Superior temporal gyrus (tissue), 1 donor: ENCODE measurements at regions not wholly inside any gene's neighbourhood (a gene's known extent, or its start where the extent isn't known, plus 50 kb on each side); places are given as distances from the start of the nearest gene placed in this dataset.

Experiments used
- DNase-seq: peaks from one replicate; pipeline ENCODE4 v3.0.0-alpha.2; 2016; ENCODE audit errors: extremely low spot score

DNA sequence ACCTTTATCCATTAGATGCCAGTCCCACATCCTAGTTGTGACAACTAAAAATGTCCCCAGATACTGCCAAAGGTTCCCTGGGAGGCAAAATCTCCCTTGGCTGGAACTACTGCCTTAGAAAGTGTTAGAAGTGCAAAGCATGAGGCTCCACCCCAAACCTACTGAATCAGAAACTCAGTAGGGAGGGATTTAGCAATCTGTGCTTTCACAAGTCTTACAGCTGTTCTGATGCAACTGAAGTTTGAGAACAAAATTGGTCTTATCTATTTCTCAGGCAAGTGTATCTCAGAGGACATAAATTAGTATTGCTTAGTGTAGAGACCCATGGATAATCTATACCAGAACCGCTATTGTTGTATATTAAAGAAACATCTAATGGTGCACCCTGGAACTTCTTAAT is 70.2 kb downstream of the CLDN1 start:
- DNase-seq = no peak

DNA sequence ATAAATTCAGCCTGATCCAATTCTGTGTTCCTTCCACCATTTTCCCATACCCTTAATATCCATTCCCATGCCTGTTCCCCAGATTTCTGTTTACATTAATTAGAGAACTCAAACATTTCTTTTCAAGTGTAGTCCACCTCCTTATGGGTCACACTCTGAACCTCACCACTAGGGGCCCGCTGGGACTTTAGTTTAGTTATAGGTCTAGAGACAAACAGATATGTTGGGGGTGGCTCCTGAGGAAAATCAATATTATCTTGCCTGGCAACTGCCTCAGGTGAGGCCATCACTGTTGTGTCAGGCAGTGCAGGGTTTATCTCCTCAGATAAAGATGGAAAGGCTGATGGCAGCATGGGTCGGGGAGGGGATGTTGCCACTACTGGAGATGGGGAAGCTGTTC is 72.8 kb downstream of the CLDN1 start:
- no peak for DNase-seq

DNA sequence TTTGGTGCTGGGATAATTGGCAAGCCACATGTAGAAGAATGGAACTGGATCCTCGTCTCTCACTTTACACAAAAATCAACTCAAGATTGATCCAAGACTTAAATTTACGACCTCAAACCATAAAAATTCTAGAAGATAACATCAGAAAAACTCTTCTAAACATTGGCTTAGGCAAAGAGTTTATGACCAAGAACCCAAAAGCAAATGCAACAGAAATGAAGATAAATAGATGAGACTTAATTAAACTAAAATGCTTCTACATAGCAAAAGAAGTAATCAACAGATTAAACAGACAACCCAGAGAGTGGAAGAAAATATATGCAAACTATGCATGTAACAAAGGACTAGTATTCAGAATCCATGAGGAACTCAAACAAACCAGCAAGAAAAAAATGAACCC is 80.1 kb downstream of the CLDN1 start:
- DNase-seq = no peak

DNA sequence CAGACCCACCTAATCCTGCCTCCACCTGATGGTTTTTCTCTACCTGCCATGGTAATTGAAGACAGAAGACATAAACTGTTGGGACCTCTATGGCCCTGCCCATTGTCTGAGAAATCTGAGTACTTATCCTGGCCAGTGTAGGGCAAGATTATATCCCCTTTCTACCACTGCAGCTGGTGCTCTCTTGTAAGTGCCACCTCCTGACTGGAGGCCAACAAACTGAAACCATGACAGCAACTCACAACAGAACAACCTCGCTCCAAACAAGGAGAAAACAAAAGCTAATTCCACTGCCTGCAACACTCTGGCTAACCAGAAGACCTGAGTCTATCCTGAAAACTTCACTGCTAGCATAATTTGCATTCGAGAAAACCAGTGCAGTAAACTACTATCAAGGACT is 82.9 kb downstream of the CLDN1 start:
- no peak for DNase-seq

DNA sequence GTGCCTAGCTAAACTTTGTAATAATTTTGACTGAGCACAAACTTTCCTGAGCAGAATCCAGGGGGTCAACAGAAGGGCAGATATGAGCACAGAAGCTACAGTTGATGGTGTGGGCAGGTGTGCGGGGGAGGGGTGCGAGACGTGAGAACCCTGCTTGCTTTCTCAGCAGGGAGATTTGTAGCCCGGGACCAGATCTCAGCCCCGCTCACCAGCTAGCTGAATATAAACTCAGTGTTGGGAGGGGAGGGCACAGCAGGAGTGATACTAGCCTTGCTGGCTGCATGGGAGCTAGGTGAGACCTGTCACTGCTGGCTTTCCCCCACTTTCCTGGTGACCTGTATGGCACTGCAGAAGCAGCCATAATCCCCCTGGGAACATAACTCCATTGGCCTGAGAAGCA is 83.4 kb downstream of the CLDN1 start:
- DNase-seq = no peak

DNA sequence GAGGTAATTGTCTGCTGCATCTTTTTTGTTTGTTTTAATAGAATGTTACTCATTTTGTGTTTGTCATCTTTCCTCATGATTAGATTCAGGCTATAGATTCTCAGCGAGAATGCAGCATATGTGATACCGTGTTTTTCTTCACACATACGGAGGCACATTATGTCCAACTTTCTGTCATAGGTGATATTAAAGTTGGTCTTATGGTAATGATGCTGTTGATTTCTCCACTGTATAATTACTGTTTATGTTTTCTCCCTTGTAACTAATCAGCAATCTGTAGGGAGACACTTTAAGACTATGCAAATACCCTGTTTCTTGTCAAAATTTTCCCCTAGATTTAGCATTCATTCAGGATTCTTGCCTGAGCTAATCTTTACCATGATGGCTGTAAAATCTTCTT is 87.6 kb downstream of the CLDN1 start:
- DNase-seq = no peak

DNA sequence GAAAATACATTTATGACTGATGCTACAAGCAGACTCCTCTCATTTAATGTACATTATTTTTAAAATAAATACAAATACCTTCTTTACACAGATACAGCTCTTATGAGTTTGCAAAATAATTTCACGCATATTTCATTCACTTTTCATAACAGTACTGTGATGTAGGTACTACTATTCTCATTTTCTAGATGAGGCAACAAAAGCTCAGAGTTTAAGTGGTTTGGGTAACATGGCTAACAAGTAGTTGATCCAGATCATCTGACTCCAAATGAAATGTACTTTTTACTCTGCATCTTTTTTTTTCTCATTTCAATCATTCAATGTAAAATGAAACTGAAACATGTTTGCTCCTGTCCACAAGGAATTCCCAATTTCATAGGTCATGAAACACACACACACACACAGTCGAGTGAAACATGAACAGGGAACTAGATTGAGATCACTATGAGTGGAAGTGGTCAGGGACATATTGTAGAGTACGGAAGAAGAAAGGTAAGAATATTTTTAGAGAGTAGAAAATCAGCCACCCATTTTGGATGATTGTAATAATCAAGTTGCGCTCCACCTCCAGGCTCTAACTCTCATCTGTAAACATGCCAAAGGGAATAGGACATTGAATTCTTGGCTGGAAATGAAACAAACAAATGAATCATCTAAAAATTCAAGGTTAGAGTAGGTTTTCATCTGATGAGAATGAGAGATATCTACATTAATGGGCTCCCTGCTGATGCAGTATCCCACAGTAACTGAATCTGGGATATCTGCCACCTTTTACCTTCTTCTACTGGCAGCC is 92.4 kb downstream of the CLDN1 start:
- DNase-seq = no peak

DNA sequence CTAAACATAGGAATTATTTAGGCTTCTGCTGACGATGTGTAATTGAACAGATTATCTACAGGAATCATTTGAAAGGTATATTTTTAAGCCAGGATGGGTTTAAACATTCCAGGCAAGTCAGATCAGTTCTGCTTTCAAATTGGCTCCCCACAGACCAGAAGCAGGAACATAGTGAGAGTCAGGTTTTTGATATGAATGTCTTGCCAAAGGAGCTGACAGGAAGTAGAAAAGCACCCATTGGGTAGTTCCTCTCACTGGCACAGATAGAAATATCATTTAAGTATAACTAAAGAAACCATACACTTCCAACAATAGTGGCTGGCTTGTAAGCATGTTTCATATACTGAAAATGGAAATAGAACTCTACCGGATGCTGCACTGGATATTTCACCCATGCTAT is 95.2 kb downstream of the CLDN1 start:
- no peak for DNase-seq

DNA sequence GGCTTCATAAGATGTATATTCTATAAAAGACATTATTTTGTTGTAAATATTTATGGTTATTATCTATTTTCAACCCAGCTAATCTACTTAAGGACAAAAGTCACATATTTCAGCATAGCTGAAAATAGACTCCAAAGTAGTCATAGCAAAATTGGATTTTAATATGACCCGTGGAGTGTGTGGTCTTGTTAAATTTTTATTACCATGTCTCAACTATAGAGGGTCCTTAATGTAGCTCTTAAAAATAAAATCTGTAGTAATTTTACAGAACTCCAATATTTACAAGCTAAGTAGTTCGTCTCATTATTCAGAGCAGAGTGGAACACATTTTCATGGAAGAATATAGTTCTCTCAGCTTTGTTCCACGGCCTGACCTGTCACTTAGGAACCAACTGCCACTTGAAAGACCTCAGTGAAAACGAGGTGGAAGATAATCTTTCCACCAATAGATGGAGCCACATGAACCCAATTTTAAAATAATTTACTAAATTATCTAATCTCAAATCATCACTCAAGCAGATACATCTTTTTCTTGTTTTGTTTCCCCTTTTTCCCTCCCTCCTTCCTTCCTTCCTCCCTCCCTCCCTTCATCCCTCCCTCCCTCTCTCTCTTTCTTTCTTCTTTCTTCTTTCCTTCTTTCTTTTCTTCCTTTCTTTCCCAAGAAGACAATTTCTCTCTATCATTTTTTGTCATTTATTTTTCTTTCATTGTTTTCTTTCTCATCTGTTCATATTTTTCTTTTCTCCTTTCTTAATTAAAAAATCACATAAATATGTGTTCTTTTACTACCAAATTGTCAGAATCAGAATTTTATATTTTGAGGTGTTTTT is 97.2 kb downstream of the CLDN1 start:
- DNase-seq = peak; percentile 75

DNA sequence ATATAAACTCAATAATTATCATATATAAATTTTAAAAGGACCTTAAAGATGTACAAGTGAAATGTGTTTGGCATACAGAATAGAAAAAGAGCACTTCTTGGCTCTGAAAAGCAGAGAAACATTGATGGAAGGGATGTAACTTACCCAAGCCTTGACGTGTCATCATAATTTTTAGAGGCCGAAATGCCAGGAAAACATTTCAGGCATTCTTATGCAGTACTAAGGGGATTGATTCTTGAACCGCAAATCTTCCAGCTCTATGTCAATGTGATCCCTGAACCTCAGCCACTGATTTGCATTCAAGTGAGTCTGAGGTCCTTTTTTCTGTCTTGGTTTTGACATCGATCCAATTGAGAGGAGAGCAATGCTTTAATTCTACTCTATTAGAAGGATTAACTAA is 97.8 kb downstream of the CLDN1 start:
- no peak for DNase-seq

DNA sequence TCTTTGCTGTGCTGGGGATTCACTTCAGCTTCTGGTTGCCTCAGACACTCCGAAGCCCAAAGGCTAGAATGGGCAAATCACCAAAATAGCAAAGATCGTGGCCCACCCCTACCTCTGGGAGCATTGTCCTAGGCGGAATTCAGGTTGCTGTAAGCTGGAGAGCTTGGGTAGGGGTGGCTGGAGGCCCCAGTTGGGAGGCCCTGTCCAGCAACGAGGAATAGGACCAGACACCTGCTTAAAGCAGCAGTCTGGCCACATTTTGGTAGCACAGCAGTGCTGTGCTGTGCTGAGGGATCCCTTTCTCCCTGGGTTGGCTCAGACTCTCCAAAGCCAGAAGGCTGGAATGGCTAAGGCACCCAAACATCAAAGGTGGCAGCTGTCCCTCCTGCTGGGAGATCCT is 99.3 kb downstream of the CLDN1 start:
- DNase-seq = no peak

DNA sequence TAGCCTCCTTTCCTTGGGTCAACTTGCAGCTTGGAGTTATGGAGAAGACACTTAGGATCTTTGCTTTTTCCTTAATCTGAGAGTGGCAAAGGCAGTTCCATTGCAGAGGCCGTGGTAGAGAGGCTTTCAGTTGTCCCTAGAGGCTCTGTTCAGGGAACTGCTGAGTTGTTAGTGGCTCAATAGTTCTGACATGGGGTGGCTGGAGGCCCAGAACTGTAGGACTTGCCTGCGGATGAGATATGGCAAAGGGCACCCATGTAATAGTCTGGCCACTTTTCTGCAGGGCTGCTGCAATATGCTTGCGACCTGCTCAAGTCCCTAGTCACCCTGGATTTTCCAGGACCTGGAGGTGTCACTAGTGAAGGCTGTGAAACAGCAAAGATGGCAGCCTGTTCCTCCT is 99.9 kb downstream of the CLDN1 start:
- DNase-seq = no peak

DNA sequence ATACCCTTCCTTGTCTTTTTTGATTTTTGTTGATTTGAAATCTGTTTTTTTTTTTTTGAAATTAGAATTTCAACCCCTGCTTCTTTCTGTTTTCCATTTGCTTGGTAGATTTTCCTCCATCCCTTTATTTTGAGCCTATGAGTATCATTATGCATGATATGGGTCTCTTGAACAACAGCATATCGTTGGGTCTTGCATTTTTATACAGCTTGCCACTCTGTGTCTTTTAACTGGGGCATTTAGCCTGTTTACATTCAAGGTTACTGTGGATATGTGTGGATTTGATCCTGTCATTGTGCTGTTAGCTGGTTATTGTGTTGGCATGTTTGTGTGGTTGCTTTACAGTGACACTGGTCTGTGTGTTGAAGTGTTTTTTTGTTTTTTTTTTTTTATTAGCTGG is 99.7 kb upstream of the P3H2 start:
- DNase-seq = no peak

DNA sequence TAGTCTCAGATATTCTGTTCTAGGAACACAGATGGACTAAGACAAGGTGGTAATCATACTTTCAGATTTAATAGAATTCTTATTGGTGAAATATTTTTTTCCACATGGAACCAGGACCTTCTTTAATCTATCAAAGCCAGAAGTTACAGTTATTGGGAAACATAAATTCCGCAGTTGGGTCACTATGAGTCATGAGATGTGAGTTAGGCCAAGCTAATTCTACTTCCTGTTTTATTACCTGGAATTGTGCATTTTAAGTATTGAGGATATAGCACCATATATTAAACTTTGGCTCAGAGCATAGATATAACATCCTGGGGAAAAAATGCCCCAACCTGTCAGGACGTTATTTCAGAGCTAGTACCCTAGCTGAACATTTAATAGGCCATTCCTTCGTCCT is 96.4 kb upstream of the P3H2 start:
- DNase-seq = no peak

DNA sequence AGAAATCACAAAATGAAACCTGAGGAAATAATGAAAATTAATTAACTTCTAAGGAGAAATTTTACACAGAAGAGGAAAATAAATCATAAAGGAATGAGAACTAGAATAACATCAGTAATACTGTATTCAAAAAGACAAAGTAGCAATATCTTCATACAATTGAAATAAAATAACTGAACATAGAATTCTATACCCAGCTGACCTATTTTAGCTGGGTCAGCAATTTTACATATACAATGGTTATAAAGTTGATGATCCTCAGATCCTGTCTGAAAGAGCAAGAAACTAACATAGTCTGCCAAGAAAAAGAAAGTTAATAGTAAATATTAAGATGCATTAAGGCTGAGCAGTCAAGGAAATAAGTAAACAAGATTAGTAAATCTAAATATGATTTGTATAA is 93.0 kb upstream of the P3H2 start:
- no peak for DNase-seq

DNA sequence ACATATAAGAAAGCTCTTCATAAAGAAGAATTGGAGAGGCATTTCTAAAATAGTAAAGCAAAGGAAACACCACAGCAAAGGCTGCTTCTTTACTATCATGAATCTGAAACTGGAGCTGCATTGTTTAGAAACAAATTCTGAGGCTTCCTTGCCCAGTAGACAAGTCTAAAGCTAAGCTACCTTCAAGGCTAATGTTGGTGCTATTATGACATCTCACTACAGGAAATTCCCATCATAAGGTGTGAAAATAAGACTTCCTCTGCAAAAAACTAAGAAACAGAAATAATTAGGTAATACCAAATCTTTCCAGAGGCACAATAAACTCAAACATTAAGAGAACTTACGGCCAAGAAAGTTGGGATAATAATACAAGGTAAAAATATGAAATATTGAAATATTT is 89.9 kb upstream of the P3H2 start:
- DNase-seq = no peak

DNA sequence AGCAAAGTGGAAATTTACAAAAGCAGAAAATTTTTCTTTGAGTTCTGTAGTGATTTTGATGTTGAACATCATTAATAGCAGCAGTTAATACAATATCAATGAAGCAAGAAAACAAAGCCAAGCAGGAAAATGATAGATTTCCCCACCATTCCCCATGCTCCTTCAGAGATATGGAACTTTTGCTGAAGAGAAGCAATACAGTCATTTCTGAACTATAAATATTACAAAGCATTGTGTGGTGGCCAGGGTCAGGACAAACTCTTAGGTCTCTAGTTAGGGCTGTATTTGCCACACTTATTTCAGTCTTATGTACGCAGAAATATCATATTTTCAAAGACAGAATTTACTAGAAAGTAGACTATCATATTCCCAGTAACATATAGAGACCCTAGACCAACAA is 88.8 kb upstream of the P3H2 start:
- DNase-seq = no peak

DNA sequence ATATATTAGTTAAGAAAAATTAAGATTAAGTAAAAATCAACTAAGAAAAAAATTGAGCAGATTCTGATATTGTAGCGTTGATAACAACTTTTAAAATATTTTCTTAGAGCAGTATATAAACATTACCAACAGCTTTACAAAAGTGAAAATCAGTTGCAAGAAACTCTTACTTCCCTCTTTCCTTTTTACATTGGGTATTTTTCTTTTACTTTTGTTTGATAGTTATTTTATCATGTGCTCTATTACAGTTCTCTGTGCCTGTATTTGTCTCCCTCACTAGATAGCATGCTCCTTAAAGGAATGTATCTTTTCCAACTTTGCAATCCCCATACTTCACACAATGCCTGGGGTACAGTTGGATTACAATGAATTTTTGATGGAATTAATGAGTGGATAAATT is 87.5 kb upstream of the P3H2 start:
- DNase-seq = no peak

DNA sequence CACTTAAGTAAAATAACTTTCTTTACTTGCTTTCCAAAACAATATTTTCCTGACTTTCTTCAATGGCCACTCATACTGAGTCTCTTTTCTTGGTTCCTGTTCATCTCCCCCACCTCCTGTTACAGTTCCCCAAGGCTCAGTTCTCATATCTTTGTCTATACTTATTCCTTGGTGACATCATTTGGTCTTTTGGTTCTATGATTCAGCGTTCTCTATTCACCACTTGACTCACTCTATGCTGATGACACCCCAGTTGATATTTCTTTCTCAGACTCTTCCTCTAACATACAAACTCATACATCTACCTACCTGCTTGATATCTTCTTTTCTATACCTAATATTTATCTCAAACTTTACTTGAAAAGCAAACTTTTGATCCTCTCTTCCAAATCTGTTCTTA is 85.0 kb upstream of the P3H2 start:
- no peak for DNase-seq

DNA sequence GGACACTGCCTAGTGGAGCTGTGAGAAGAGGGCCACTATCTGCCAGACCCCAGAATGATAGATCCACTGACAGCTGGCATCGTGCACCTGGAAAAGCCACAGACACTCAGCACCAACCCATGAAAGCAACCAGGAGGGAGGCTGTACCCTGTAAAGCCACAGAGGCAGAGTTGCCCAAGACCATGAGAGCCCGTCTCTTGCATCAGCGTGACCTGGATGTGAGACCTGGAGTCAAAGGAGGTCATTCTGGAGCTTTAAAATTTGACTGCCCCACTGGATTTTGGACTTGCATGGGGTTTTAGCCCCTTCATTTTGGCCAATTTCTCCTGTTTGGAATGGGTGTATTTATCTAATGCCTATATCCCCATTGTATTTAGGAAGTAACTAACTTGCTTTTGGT is 83.5 kb upstream of the P3H2 start:
- no peak for DNase-seq

DNA sequence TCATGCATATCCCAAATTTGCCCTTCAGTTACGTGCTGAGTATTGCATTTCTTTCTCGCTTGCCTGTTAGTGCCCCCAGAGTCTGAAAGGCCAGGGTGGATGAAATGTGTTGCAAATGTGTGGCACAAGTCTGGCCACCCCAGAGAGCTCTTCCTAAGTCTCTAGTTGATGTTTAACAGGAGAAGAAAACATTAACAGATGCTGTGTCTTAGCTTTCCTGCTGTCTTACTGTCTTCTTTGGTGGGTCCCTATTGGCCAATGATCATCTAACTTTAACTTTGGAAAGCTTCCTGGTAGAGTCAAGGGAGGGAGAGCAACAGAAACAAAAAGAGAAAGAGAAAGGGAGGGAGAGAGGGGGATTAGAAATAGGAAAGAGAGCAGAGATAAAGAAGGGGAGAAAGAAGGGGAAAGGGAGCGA is 76.7 kb upstream of the P3H2 start:
- no peak for DNase-seq

DNA sequence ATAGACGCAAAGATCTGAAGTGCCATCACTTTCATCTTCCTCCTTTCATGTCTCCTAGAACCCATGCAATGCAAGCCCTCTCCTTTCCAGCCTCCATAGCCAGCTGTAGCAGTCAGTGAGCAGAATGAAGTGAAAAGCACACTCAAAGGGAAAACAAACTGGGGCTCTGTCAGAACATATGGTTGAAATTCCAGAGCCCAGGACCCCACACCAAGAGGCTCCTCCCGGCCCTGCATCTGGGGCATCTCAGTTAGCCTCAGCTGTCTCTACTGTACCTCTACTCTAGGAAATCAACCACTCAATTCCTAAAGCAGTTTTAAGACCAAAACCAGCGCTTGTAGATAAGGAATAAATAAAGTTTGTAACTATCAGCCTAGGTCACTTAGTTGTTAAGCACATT is 73.8 kb upstream of the P3H2 start:
- no peak for DNase-seq

DNA sequence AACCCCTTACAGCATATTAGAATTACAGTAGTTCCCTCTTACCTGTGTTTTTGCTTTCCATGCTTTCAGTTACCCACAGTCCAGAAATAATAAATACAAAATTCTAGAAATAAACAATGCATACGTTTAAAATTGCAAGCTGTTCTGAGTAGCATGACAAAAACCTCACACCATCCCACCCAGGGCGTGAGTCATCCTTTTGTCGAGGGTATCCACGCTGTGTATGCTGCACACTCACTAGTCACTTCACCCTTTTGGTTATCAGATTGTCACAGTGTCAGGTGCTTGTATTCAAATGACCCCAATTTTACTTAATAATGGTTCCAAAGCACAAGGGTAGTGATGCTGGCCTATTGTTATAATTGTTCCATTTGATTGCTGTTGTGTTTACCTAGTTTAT is 72.5 kb upstream of the P3H2 start:
- no peak for DNase-seq
